Lung (tissue), 11 donors: ENCODE measurements at regions not wholly inside any gene's neighbourhood (a gene's known extent, or its start where the extent isn't known, plus 50 kb on each side); places are given as distances from the start of the nearest gene placed in this dataset.

Experiments used
- ATAC-seq: fragments of 200-7000 bp; cut with Tn5 transposase; one replicate; pipeline ENCODE4 v1.9.1; 2020; ENCODE audit warnings: moderate number of reproducible peaks; ENCODE audit not compliant: insufficient read depth, low FRiP score
- DNase-seq, 3 donors: peaks; one replicate each; pipeline ENCODE4 v3.0.0-alpha.2; 2013 to 2017
- H3K27ac ChIP-seq, 2 donors: one replicate each; pipeline ENCODE4 v1.5.1; 2013; ENCODE audit warnings: mild to moderate bottlenecking in 2 of 2, moderate library complexity in 2 of 2, control low read depth in 1 of 2, inconsistent platforms in 1 of 2, low read depth in 1 of 2, low read length in 1 of 2
- H3K27me3 ChIP-seq, 3 donors: one replicate each; pipeline ENCODE4 v1.5.1; 2013; ENCODE audit warnings: low read length in 2 of 3; ENCODE audit not compliant: control insufficient read depth in 3 of 3, insufficient read depth in 3 of 3
- H3K36me3 ChIP-seq, 4 donors: one replicate each; pipeline ENCODE4 v1.5.1; 2013; ENCODE audit warnings: low read length in 4 of 4, mild to moderate bottlenecking in 1 of 4, moderate library complexity in 1 of 4; ENCODE audit not compliant: control insufficient read depth in 4 of 4, insufficient read depth in 4 of 4
- H3K4me1 ChIP-seq, 5 donors: one replicate each; pipeline ENCODE4 v1.5.1; 2013; ENCODE audit warnings: low read length in 5 of 5, mild to moderate bottlenecking in 2 of 5, moderate library complexity in 1 of 5; ENCODE audit not compliant: control insufficient read depth in 5 of 5, insufficient read depth in 5 of 5
- H3K4me3 ChIP-seq: one replicate; pipeline ENCODE4 v1.5.1; 2013; ENCODE audit warnings: mild to moderate bottlenecking, control low read depth, moderate library complexity
- H3K9ac ChIP-seq, 2 donors: one replicate each; pipeline ENCODE4 v1.5.1; 2013; ENCODE audit warnings: low read length in 2 of 2, control low read depth in 1 of 2; ENCODE audit not compliant: insufficient read depth in 1 of 2
- H3K9me3 ChIP-seq, 4 donors: one replicate each; pipeline ENCODE4 v1.5.1; 2013; ENCODE audit warnings: low read length in 3 of 4, mild to moderate bottlenecking in 1 of 4, moderate library complexity in 1 of 4; ENCODE audit not compliant: control insufficient read depth in 4 of 4, insufficient read depth in 3 of 4
- CTCF ChIP-seq: IDR thresholded peaks from 2 replicates; pipeline ENCODE4 v1.5.1; 2012; ENCODE audit warnings: mild to moderate bottlenecking; ENCODE audit errors: control extremely low read depth, extremely low read depth
- WGBS, 2 donors: extraction: QIAGEN DNeasy Blood & Tissue Kit; methylation state at CpG; one replicate each; pipeline ENCODE4 v1.1.7; 2013; 5-methylcytosine and 5-hydroxymethylcytosine counted together
- donor health status: control.
- donor health status: control.
- donor health status: Bipolar disorder and iron deficiency.
- donor health status: healthy.
- donor health status: DM: yes; HTN: yes; CAD: no.

GRCh38 chr1:232511172-232511571 is 118.8 kb downstream of the SIPA1L2 start:
- Histone ChIP-seq H3K27me3 (no peaks in the 10 kb centered on the region), H3K27ac (no peak overlapping the region), H3K4me3 (no peak overlapping the region), H3K9ac (no peak overlapping the region), H3K4me1 (peaks cover 3 to 29% (median 8%) of the 10 kb centered on the region in 5 donors), H3K9me3 (no peaks in the 10 kb centered on the region), H3K36me3 (peaks cover 6 to 14% (median 8%) of the 10 kb centered on the region in 4 donors)
- DNase-seq: no peak
- TF ChIP-seq CTCF: no peak
- WGBS, 2 donors: 67 to 91% methylated on average over 1 of the region's 1 CpG
- no peak for ATAC-seq

- H3K4me1 ChIP-seq: peaks cover 3 to 26% (median 8%) of the 10 kb centered on the region in 5 donors
- DNase-seq (no peak), ATAC-seq (no peak)
- no peak overlapping the region for H3K4me3 ChIP-seq
- no peaks in the 10 kb centered on the region for H3K9me3 ChIP-seq
- peaks cover 6 to 14% (median 7%) of the 10 kb centered on the region in 4 donors for H3K36me3 ChIP-seq
- 87 to 91% methylated on average over 6 of the region's 6 CpGs for WGBS, 2 donors
- no peaks in the 10 kb centered on the region for H3K27me3 ChIP-seq
- TF ChIP-seq CTCF: no peak
- no peak overlapping the region for H3K9ac ChIP-seq
- H3K27ac ChIP-seq: no peak overlapping the region
Observed at GRCh38 chr1:232510367-232511110, 119.4 kb downstream of the SIPA1L2 start.

GRCh38 chr1:232509570-232509969 is 120.4 kb downstream of the SIPA1L2 start:
- H3K9me3 ChIP-seq: no peaks in the 10 kb centered on the region
- DNase-seq: peak; percentile 45 to 74 (median 67)
- H3K36me3 ChIP-seq: peaks cover 0 to 9% (median 1%) of the 10 kb centered on the region in 4 donors
- 57 to 66% methylated on average over 7 of the region's 7 CpGs for WGBS, 2 donors
- H3K4me1 ChIP-seq: peaks cover 3 to 25% (median 8%) of the 10 kb centered on the region in 5 donors
- TF ChIP-seq CTCF: no peak
- no peak for ATAC-seq
- no peak overlapping the region for H3K4me3 ChIP-seq
- no peaks in the 10 kb centered on the region for H3K27me3 ChIP-seq
- no peak overlapping the region for H3K9ac ChIP-seq
- peak overlapping the region in 1 of 2 donors; percentile 48 for H3K27ac ChIP-seq
